PC-9 (cell line): ENCODE measurements at regions not wholly inside any gene's neighbourhood (a gene's known extent, or its start where the extent isn't known, plus 50 kb on each side); places are given as distances from the start of the nearest gene placed in this dataset.
A peak's percentile ranks its signal among the peaks of the same experiment; 100 is the strongest.

Experiments used
- BruUV-seq: library from RNA; stranded (reverse); fragments of 400-500 nt; replicated peaks from 2 replicates; lab custom pipeline; 2021; lab: Mats Ljungman, UMichigan
- CTCF ChIA-PET: fragments of 300-600 bp; sonication (Branson Sonifier 250); formaldehyde crosslinking; loops from one replicate; lab custom pipeline; 2022; ENCODE audit warnings: antibody characterized with exemption; lab: Charles Lee
- POLR2A ChIA-PET: fragments of 300-600 bp; sonication (Branson Sonifier 250); formaldehyde crosslinking; loops from one replicate; lab custom pipeline; 2022; ENCODE audit warnings: antibody characterized with exemption; ENCODE audit not compliant: unreplicated experiment; lab: Charles Lee
- DNase-seq, 2 experiments: peaks; one replicate each; pipeline versions ENCODE4 v3.0.0 to v3.0.0-alpha.2; 2015 to 2022; ENCODE audit warnings: mixed read lengths in 1 of 2
- H2AFZ ChIP-seq: fragments of 200-600 bp; sonication (generic); 2 replicates; pipeline ENCODE4 v1.8.1; 2017; ENCODE audit warnings: antibody characterized with exemption
- H3F3A ChIP-seq: fragments of 200-600 bp; sonication (generic); 2 replicates; pipeline ENCODE4 v1.8.1; 2017; ENCODE audit warnings: antibody characterized with exemption, mild to moderate bottlenecking, low read depth; ENCODE audit not compliant: insufficient read depth
- H3K27ac ChIP-seq: fragments of 200-600 bp; sonication (generic); 2 replicates; pipeline ENCODE4 v1.6.1; 2016; ENCODE audit warnings: mixed run types
- H3K27me3 ChIP-seq: fragments of 200-600 bp; sonication (generic); 2 replicates; pipeline ENCODE4 v1.6.1; 2016; ENCODE audit warnings: low read depth, mixed run types; ENCODE audit not compliant: insufficient read depth
- H3K36me3 ChIP-seq: fragments of 200-600 bp; sonication (generic); 2 replicates; pipeline ENCODE4 v1.6.1; 2016; ENCODE audit warnings: low read depth, mixed run types
- H3K4me1 ChIP-seq: fragments of 200-600 bp; sonication (generic); replicated peaks from 2 replicates; pipeline ENCODE4 v1.6.1; 2016; ENCODE audit warnings: mixed run types; ENCODE audit not compliant: insufficient read depth
- H3K4me2 ChIP-seq: fragments of 200-600 bp; sonication (generic); 2 replicates; pipeline ENCODE4 v1.6.1; 2017; ENCODE audit warnings: mixed run types
- H3K4me3 ChIP-seq: fragments of 200-600 bp; sonication (generic); 2 replicates; pipeline ENCODE4 v1.6.1; 2016; ENCODE audit warnings: mixed run types
- H3K79me2 ChIP-seq: fragments of 200-600 bp; sonication (generic); 2 replicates; pipeline ENCODE4 v1.6.1; 2017; ENCODE audit warnings: low read depth, mixed run types
- H3K9me2 ChIP-seq: fragments of 200-600 bp; sonication (generic); 2 replicates; pipeline ENCODE4 v1.8.1; 2017; ENCODE audit warnings: mild to moderate bottlenecking; ENCODE audit not compliant: insufficient read depth
- H3K9me3 ChIP-seq: fragments of 200-600 bp; sonication (generic); 2 replicates; pipeline ENCODE4 v1.8.1; 2016; ENCODE audit warnings: low read depth; ENCODE audit not compliant: insufficient read depth
- H4K20me1 ChIP-seq: fragments of 200-600 bp; sonication (generic); 2 replicates; pipeline ENCODE4 v1.8.1; 2017; ENCODE audit not compliant: insufficient read depth
- EZH2 ChIP-seq: fragments of 200-600 bp; sonication (generic); IDR thresholded peaks from 2 replicates; pipeline ENCODE4 v1.8.0; 2017; ENCODE audit warnings: antibody characterized with exemption, low read depth
- intact Hi-C: fragments of 100-400 bp; cut with micrococcal nuclease; formaldehyde crosslinking; loops from one replicate; pipeline ENCODE4 v1.10.0; 2022; ENCODE audit not compliant: unreplicated experiment
- TF ChIP-seq, protein P1 (sequence below): fragments of 200-600 bp; sonication (generic); conservative IDR thresholded peaks from 2 replicates; pipeline ENCODE4 v1.6.1; 2017; ENCODE audit warnings: mixed run types, antibody characterized with exemption, mild to moderate bottlenecking, moderate library complexity

DNA sequence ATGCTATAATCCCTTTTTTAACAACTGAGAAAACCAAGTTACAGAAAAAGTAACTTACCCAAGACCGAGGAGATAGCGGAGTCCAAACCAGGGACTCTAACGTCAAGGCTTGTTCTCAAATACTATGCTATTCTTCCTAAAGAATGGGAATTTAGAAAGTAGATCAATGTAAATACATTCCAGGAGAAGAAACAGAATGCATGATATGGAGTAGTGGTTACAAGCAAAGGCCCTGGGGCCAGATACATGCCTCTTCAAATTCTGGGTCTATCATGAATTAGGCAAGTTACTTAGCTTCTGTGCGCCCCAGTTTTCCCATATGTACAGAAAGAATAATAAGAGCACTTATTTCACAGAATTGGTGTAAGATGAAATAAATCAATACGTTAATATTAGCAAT lies 102.0 kb upstream of the CHMP2B start:
- TF ChIP-seq, protein P1, sequence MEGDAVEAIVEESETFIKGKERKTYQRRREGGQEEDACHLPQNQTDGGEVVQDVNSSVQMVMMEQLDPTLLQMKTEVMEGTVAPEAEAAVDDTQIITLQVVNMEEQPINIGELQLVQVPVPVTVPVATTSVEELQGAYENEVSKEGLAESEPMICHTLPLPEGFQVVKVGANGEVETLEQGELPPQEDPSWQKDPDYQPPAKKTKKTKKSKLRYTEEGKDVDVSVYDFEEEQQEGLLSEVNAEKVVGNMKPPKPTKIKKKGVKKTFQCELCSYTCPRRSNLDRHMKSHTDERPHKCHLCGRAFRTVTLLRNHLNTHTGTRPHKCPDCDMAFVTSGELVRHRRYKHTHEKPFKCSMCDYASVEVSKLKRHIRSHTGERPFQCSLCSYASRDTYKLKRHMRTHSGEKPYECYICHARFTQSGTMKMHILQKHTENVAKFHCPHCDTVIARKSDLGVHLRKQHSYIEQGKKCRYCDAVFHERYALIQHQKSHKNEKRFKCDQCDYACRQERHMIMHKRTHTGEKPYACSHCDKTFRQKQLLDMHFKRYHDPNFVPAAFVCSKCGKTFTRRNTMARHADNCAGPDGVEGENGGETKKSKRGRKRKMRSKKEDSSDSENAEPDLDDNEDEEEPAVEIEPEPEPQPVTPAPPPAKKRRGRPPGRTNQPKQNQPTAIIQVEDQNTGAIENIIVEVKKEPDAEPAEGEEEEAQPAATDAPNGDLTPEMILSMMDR: no peak
- no peak for TF ChIP-seq EZH2
- Histone ChIP-seq H3K27ac (no peak overlapping the region), H3F3A (no peaks in the 10 kb centered on the region; the same call in 1 of the 2 replicates), H3K9me3 (no peaks in the 10 kb centered on the region), H2AFZ (no peak overlapping the region), H3K36me3 (no peaks in the 10 kb centered on the region), H3K9me2 (no peaks in the 10 kb centered on the region), H3K4me2 (no peak overlapping the region), H3K79me2 (no peaks in the 10 kb centered on the region), H3K4me3 (no peak overlapping the region), H3K27me3 (no peaks in the 10 kb centered on the region), H4K20me1 (no peaks in the 10 kb centered on the region), H3K4me1 (no peaks in the 10 kb centered on the region)
- CTCF ChIA-PET: no interaction called here
- DNase-seq: no peak
- POLR2A ChIA-PET: no interaction called here
- intact Hi-C loops: no loop called here
- BruUV-seq: no TSS peak

- ChIA-PET CTCF (no interaction called here), POLR2A (no interaction called here)
- Histone ChIP-seq H3K79me2 (no peaks in the 10 kb centered on the region), H3K9me2 (no peaks in the 10 kb centered on the region), H3K9me3 (no peaks in the 10 kb centered on the region), H3K4me3 (no peak overlapping the region), H4K20me1 (no peaks in the 10 kb centered on the region), H3F3A (no peaks in the 10 kb centered on the region; the same call in 1 of the 2 replicates), H3K36me3 (no peaks in the 10 kb centered on the region), H3K4me1 (no peaks in the 10 kb centered on the region), H3K4me2 (no peak overlapping the region), H3K27ac (no peak overlapping the region), H2AFZ (no peak overlapping the region), H3K27me3 (no peaks in the 10 kb centered on the region)
- no peak for TF ChIP-seq EZH2
- intact Hi-C loops: no loop called here
- BruUV-seq: no TSS peak
- no peak for DNase-seq
Observed at GRCh38 chr3:87122766-87123165, 104.3 kb upstream of the CHMP2B start.

- Histone ChIP-seq H3K36me3 (no peaks in the 10 kb centered on the region), H3K79me2 (no peaks in the 10 kb centered on the region), H3K4me2 (no peak overlapping the region), H3K4me3 (no peak overlapping the region), H3K9me2 (no peaks in the 10 kb centered on the region), H3K27me3 (no peaks in the 10 kb centered on the region), H4K20me1 (no peaks in the 10 kb centered on the region), H3K27ac (no peak overlapping the region), H2AFZ (0 out of 2 replicates have a peak overlapping the region, but pooled peaks have one; percentile 52), H3K4me1 (no peaks in the 10 kb centered on the region), H3K9me3 (no peaks in the 10 kb centered on the region), H3F3A (no peaks in the 10 kb centered on the region; the same call in 1 of the 2 replicates)
- intact Hi-C loops: no loop called here
- DNase-seq: no peak
- BruUV-seq: no TSS peak
- TF ChIP-seq EZH2: no peak
- TF ChIP-seq, protein P1: no peak
- ChIA-PET POLR2A (no interaction called here), CTCF (no interaction called here)
Observed at GRCh38 chr3:87121856-87122255, 105.3 kb upstream of the CHMP2B start.

- no peaks in the 10 kb centered on the region for H3K36me3 ChIP-seq
- H2AFZ ChIP-seq: no peak overlapping the region
- H3K79me2 ChIP-seq: no peaks in the 10 kb centered on the region
- H4K20me1 ChIP-seq: no peaks in the 10 kb centered on the region
- no peak overlapping the region for H3K4me2 ChIP-seq
- TF ChIP-seq, protein P1: no peak
- no peak for TF ChIP-seq EZH2
- no peaks in the 10 kb centered on the region; the same call in 1 of the 2 replicates for H3F3A ChIP-seq
- H3K27me3 ChIP-seq: no peaks in the 10 kb centered on the region
- BruUV-seq: no TSS peak
- POLR2A ChIA-PET: no interaction called here
- H3K9me3 ChIP-seq: no peaks in the 10 kb centered on the region
- H3K4me3 ChIP-seq: no peak overlapping the region
- CTCF ChIA-PET: no interaction called here
- H3K4me1 ChIP-seq: no peaks in the 10 kb centered on the region
- intact Hi-C loops: no loop called here
- H3K9me2 ChIP-seq: no peaks in the 10 kb centered on the region
- no peak overlapping the region for H3K27ac ChIP-seq
- DNase-seq: no peak
Observed at GRCh38 chr3:87120881-87121280, 106.2 kb upstream of the CHMP2B start.
